ENCODE measurements at regions not wholly inside any gene's neighbourhood (a gene's known extent, or its start where the extent isn't known, plus 50 kb on each side); places are given as distances from the start of the nearest gene placed in this dataset.

DNA sequence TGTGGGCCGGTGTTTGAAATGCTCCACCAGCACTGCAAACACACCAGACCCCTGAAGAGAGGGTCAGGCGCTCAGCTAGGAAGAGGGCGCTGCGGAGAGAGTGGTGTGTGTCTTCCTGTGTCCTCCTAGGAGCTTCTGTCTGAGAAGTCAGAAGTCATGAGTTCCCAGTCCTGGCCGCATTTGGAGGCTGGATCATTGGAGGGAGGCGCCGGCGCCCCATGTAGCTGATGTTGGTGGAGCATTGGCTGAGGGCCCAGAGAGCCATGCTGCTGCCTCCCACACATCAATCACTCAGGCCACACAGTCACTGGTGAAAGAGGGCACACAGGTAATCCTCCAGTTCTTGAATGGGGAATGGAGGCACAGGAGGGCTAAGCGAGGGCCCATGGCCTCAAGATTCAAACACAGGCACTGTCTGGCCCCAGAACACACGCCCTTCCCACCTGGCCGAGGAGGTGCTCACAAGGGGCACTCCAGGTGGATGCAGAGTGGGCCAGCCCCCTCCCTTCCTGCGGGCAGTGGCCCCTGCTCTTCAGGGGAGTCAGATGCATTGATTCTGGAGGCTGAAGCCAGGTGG, 66.3 kb downstream of the RRM2 start:
- H2AFZ ChIP-seq (ENCODE audit: low read depth, low read length) = no peak overlapping the region
- no peaks in the 10 kb centered on the region for H3K27me3 ChIP-seq (ENCODE audit: control insufficient read depth in 2 of 2, insufficient read depth in 2 of 2, low read length in 2 of 2)
- dilution Hi-C loops (cut with MboI; ENCODE audit: extremely low pct_ligation_motif_present, low sequenced_read_pairs) (no loop called here), intact Hi-C loops (cut with micrococcal nuclease) (loop anchor here (1.0 kb wide), 2 partner anchors 65 to 220 kb away; no protein-coding TSS in a partner anchor)
- BruUV-seq (replicated peaks) = no TSS peak
- CTCF ChIA-PET = interaction anchor here (0.8 to 2.1 kb wide), 6 partner anchors 63 to 246 kb away, joined by 3 to 13 read pairs (median 4); no protein-coding TSS in a partner anchor
- no peaks in the 10 kb centered on the region for H3K36me3 ChIP-seq (ENCODE audit: control insufficient read depth in 2 of 2, extremely low read depth in 1 of 2, insufficient read depth in 2 of 2, low read length in 2 of 2)
- no peak for TF ChIP-seq GATA2 (IDR thresholded peaks at IDR 0.05; ENCODE audit: insufficient read depth, insufficient read length, low read depth, low read length)
- TF ChIP-seq POLR2AphosphoS5 (IDR thresholded peaks at IDR 0.05; ENCODE audit: insufficient read depth, low read depth, low read length) = no peak
- TF ChIP-seq, protein P1, sequence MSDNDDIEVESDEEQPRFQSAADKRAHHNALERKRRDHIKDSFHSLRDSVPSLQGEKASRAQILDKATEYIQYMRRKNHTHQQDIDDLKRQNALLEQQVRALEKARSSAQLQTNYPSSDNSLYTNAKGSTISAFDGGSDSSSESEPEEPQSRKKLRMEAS (IDR thresholded peaks at IDR 0.05; ENCODE audit: insufficient read depth, insufficient read length) = no peak
- TF ChIP-seq, protein P2, sequence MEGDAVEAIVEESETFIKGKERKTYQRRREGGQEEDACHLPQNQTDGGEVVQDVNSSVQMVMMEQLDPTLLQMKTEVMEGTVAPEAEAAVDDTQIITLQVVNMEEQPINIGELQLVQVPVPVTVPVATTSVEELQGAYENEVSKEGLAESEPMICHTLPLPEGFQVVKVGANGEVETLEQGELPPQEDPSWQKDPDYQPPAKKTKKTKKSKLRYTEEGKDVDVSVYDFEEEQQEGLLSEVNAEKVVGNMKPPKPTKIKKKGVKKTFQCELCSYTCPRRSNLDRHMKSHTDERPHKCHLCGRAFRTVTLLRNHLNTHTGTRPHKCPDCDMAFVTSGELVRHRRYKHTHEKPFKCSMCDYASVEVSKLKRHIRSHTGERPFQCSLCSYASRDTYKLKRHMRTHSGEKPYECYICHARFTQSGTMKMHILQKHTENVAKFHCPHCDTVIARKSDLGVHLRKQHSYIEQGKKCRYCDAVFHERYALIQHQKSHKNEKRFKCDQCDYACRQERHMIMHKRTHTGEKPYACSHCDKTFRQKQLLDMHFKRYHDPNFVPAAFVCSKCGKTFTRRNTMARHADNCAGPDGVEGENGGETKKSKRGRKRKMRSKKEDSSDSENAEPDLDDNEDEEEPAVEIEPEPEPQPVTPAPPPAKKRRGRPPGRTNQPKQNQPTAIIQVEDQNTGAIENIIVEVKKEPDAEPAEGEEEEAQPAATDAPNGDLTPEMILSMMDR (IDR thresholded peaks at IDR 0.05; ENCODE audit: extremely low read depth in 1 of 2, insufficient read depth in 1 of 2, low read depth in 1 of 2, low read length in 2 of 2) = no peak
- no peak for TF ChIP-seq JUN (IDR thresholded peaks at IDR 0.05; ENCODE audit: borderline replicate concordance, insufficient read depth, insufficient read length, low read depth)
- TF ChIP-seq FOS (IDR thresholded peaks at IDR 0.05; ENCODE audit: borderline replicate concordance, insufficient read depth, low read length) = no peak
- TF ChIP-seq MYC (IDR thresholded peaks at IDR 0.05; ENCODE audit: low read depth, low read length) = no peak
- no peak for TF ChIP-seq EZH2 (IDR thresholded peaks at IDR 0.05; ENCODE audit: borderline replicate concordance, low read depth, low read length, severe bottlenecking)
- no peak for TF ChIP-seq POLR2A (IDR thresholded peaks at IDR 0.05; ENCODE audit: low read depth, low read length)
- POLR2A ChIA-PET = no interaction called here
- H3K4me3 ChIP-seq (replicated peaks in 1 of 3; ENCODE audit: insufficient read depth in 1 of 3, low read depth in 1 of 3, low read length in 3 of 3) = no peak overlapping the region
- no peak for DNase-seq (ENCODE audit: low read depth, low spot score)
- H3K79me2 ChIP-seq (ENCODE audit: control insufficient read depth, insufficient read depth, low read length) = no peaks in the 10 kb centered on the region
- H3K27ac ChIP-seq (ENCODE audit: insufficient read depth, low read depth, low read length) = no peak overlapping the region
- H3K9me3 ChIP-seq (replicated peaks; ENCODE audit: control insufficient read depth, insufficient read depth, low read length) = no peaks in the 10 kb centered on the region
- no peaks in the 10 kb centered on the region for H3K4me1 ChIP-seq (ENCODE audit: control insufficient read depth, extremely low read depth, insufficient read depth, low read length)
- FAIRE-seq = no peak
- H3K9me1 ChIP-seq (replicated peaks; ENCODE audit: control insufficient read depth, extremely low read depth, insufficient read depth, low read length) = no peaks in the 10 kb centered on the region
- H3K4me2 ChIP-seq (ENCODE audit: insufficient read depth, low read length) = no peak overlapping the region
- no peak overlapping the region for H3K9ac ChIP-seq (replicated peaks; ENCODE audit: extremely low read depth, insufficient read depth, low read length)
- H4K20me1 ChIP-seq (replicated peaks; ENCODE audit: control insufficient read depth, extremely low read depth, insufficient read depth, low read length) = no peaks in the 10 kb centered on the region

Measured in endothelial cell of umbilical vein (primary cell).